Ovary (tissue), 7 donors: ENCODE measurements at regions not wholly inside any gene's neighbourhood (a gene's known extent, or its start where the extent isn't known, plus 50 kb on each side); places are given as distances from the start of the nearest gene placed in this dataset.

ENCODE experiments used
- DNase-seq, 5 donors: peaks; one replicate each; pipeline ENCODE4 v3.0.0-alpha.2; 2019 to 2020
- H3K27ac ChIP-seq, 2 donors: fragments of 200-600 bp; one replicate each; pipeline versions ENCODE4 v1.5.1 to v1.8.0; 2019 to 2022
- H3K27me3 ChIP-seq: fragments of 200-600 bp; one replicate; pipeline ENCODE4 v1.8.0; 2022
- H3K36me3 ChIP-seq: fragments of 200-600 bp; sonication (generic); one replicate; pipeline ENCODE4 v1.5.1; 2019
- H3K4me1 ChIP-seq: one replicate; pipeline ENCODE4 v1.8.1; 2013; ENCODE audit warnings: mild to moderate bottlenecking, moderate library complexity; ENCODE audit not compliant: insufficient read depth
- H3K4me3 ChIP-seq: fragments of 200-600 bp; sonication (generic); one replicate; pipeline ENCODE4 v1.5.1; 2017
- H3K9me3 ChIP-seq, 2 donors: fragments of 200-600 bp in 1 of 2; sonication (generic) in 1 of 2; one replicate each; pipeline versions ENCODE4 v1.5.1 to v1.8.1; 2013 to 2019; ENCODE audit warnings: mild to moderate bottlenecking in 1 of 2, moderate library complexity in 1 of 2
- EP300 ChIP-seq: sonication (generic); formaldehyde crosslinking; IDR thresholded peaks from one replicate; pipeline ENCODE4 v1.6.1; 2017; ENCODE audit warnings: antibody characterized with exemption
- POLR2A ChIP-seq: fragments of 450-650 bp; IDR thresholded peaks from one replicate; pipeline ENCODE4 v1.6.1; 2017; ENCODE audit warnings: antibody characterized with exemption, mild to moderate bottlenecking, moderate library complexity
- WGBS, 3 donors: extraction: QIAGEN DNeasy Blood & Tissue Kit in 1 of 3; methylation state at CpG; one replicate each; pipeline versions ENCODE4 v1.1.5 to v1.1.7; 2013 to 2017; 5-methylcytosine and 5-hydroxymethylcytosine counted together
- intact Hi-C, 4 donors: fragments of 100-400 bp; cut with DNase I; formaldehyde crosslinking; loops; one replicate each; pipeline versions ENCODE4 v1.11.0 to v1.15.1; 2022 to 2023
- TF ChIP-seq, protein P1 (sequence below), 3 donors: fragments of 450-650 bp in 2 of 3; fragments of 200-600 bp in 1 of 3; IDR thresholded peaks; one replicate each; pipeline versions ENCODE4 v1.5.1 to v1.8.0; 2016 to 2022; ENCODE audit warnings: antibody characterized with exemption in 3 of 3, mild to moderate bottlenecking in 1 of 3
- donor health status: DM: no; HTN: no; CAD: no; lungs with moderate emphysema.
- donor health status: DM: no; HTN: no; CAD: no.
- donor health status: Bipolar disorder and iron deficiency.
- donor health status: DM: no; HTN: no; CAD: no.
- donor health status: DM: yes; HTN: yes; CAD: no.

DNA sequence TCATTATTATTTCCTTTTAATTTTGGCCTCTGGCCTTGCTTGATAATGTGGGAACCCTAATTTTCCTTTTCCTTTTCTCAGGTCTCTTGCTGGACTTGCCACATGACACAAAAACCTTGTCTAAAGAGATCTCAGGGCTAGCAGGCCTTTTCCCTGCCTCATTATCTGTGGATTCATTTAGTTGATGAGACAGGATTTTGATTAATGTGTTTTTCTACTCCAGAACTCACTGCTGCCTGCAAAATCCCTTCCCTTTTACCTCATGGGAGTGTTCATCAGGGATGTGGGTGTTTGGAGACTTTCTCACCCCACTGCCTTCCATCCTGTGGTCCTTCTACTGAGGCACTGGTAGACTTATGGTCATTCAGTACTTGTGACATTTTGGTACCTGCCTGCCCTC, 56.2 kb upstream of the MAMDC2 start:
- TF ChIP-seq EP300 (no peak), POLR2A (no peak)
- TF ChIP-seq, protein P1, sequence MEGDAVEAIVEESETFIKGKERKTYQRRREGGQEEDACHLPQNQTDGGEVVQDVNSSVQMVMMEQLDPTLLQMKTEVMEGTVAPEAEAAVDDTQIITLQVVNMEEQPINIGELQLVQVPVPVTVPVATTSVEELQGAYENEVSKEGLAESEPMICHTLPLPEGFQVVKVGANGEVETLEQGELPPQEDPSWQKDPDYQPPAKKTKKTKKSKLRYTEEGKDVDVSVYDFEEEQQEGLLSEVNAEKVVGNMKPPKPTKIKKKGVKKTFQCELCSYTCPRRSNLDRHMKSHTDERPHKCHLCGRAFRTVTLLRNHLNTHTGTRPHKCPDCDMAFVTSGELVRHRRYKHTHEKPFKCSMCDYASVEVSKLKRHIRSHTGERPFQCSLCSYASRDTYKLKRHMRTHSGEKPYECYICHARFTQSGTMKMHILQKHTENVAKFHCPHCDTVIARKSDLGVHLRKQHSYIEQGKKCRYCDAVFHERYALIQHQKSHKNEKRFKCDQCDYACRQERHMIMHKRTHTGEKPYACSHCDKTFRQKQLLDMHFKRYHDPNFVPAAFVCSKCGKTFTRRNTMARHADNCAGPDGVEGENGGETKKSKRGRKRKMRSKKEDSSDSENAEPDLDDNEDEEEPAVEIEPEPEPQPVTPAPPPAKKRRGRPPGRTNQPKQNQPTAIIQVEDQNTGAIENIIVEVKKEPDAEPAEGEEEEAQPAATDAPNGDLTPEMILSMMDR (IDR thresholded peaks at IDR 0.05): no peak
- Histone ChIP-seq H3K27me3 (no peaks in the 10 kb centered on the region), H3K4me1 (no peaks in the 10 kb centered on the region), H3K9me3 (no peaks in the 10 kb centered on the region), H3K27ac (no peak overlapping the region), H3K36me3 (no peaks in the 10 kb centered on the region), H3K4me3 (no peak overlapping the region)
- DNase-seq: no peak
- intact Hi-C loops: loop anchor here in 1 of 4 donors (10.0 kb wide), 1 partner anchor 57 kb away; the partner anchor contains the start of gene MAMDC2

DNA sequence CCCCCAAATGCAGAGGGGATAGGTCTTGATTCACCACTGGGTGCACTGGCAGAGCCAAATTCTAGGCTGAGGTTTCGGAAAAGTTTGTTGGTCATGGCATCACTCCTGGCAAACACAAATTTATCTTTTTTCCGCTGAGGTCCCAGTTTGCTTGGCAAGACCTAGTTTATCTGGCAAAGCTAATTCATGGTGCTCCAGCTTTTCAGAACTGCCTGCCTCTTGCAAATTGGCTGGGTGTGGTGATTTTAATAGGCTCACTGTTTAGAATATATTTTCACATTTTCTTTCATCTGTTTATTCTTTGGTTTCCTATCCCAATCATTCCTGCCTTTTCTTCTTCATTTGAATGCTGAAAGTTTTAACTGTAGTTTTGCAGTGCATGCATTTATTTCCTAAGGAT, 50.5 kb upstream of the MAMDC2 start:
- no peak for DNase-seq
- Histone ChIP-seq H3K9me3 (no peaks in the 10 kb centered on the region), H3K27ac (no peak overlapping the region), H3K27me3 (no peaks in the 10 kb centered on the region), H3K4me1 (peaks cover 9% of the 10 kb centered on the region), H3K36me3 (no peaks in the 10 kb centered on the region), H3K4me3 (no peak overlapping the region)
- TF ChIP-seq, protein P1 (IDR thresholded peaks at IDR 0.05): no peak
- TF ChIP-seq EP300 (no peak), POLR2A (no peak)
- intact Hi-C loops: no loop called here
- WGBS, 3 donors: 53 to 72% (median 59%) methylated on average over 2 of the region's 2 CpGs
